Suppressor macrophage (primary cell): ENCODE measurements at regions not wholly inside any gene's neighbourhood (a gene's known extent, or its start where the extent isn't known, plus 50 kb on each side); places are given as distances from the start of the nearest gene placed in this dataset.

Experiments used
- DNase-seq, 4 experiments: peaks; one replicate each; pipeline ENCODE4 v3.0.0-alpha.2; 2020 to 2022

DNA sequence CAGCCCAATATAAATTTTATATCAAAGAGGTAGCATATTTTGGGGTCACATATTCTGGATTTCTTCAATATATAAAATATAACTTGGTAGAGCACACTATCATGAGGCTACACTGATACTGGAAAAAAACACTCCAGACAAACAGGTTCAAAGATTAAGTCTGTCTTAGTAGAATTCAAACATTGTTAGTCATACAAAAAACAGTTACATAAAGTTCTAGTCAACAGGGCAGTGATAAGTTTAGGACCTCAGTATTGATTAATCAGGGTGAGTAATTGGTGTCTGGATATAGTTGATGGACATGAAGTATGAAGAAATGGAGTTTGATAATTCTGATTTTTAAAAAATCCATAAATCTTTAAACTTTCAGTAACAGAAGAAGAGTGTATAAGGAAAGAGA, 1291.3 kb downstream of the FSTL5 start:
- no peak for DNase-seq

DNA sequence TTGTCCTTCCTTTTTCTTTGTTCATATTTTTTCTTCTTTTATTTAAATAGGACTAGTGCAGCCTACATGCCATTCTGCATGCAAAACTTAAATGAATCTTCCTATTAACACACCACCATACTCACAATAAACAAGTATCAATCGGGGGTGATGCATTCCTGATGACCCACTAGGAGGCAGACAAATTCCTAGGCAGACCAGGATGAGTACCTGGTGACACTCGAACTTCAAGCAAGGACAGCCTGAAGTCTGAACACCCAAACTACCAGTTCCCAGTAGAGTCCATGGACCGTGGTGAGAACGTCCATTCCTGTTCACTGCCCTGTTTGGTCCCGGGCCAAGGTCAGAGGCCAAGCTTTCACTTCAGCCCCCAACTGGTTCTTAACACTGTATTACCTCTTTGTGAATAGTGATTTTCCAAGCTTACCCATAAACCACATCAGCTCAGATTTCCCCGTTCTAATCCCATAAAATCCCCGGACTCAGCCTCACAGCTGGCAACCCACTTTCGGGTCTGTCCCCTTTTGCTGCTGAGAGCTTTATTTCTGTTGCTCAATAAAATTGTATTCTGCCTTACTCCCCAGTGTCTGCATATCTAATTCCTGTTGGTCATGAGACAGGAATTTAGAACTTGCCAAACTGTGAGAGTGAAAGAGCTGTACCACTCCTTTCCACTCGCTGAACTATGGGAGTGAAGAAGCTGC, 1286.6 kb downstream of the FSTL5 start:
- DNase-seq = no peak

DNA sequence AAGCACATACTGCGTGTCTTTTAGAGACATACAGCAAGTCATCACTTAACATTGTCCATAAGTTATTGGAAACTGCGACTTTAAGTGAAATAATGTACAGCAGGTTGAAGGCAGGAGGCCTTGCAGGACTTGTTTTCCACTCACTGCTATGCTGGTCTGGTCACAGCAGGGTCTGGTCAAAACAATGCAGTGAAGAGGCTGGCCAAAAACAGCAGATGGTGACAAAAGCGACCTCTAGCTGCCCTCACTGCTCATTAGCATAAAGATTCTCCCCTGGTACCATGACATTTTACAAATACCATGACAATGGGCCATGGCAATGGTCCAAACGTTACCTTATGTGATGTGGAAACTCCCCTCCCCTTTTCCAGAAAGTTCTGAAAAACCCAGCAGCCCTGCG, 1283.6 kb downstream of the FSTL5 start:
- DNase-seq = no peak

DNA sequence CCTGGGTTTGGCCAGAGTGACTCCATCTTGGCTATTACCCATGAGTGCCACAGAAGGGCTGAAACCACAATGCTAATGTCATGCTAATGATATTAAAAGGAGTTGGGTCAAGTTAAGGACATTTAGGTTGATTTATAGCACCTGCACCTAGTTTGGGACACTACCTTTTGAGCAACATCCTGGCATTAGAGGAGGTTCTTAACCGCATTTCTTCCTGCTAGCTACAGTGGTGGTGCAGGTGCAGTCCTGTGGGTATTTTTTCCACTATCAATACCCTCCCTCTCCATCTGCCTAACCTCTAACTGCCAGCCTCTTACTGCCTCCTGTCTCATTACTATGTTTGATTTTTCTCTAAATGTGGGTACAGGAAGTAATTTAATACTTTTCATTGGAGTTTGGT, 1276.1 kb downstream of the FSTL5 start:
- DNase-seq = no peak

DNA sequence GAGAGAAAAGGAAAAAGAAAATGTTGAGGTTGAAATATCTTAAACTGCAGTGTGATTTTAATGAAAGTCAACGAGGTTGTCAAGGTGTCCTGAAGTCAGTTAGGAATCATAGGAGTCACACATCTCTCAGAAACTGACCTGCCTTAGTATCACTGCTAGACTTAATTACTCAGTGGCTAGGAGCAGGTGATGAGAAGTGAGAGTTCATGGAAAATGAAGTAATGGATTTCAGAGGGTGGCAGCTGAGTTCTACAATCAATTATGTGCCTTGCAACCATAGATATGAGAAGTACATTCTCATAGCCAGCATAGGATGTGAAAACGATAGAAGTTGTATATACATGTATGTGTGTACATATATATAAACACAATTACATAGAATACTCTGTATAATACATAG, 1269.7 kb downstream of the FSTL5 start:
- DNase-seq = no peak

DNA sequence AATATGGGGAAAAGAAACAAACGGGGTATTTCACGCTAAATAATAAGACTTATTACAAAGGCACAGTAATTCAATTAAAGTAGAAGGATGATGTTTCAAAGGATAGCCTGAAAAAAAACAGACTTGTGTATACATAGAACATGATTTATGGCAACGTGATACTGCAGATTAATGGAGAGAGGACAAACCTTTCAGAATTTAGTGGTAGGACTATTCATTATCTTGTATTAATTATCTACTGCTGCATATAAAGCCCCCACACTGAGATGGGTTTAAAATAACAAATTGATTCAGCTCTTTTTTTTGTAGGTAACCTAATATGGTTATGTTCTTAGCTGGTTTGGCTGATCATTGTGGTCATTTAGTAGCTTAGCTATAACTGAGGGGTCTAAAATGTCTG, 1269.0 kb downstream of the FSTL5 start:
- DNase-seq = no peak

DNA sequence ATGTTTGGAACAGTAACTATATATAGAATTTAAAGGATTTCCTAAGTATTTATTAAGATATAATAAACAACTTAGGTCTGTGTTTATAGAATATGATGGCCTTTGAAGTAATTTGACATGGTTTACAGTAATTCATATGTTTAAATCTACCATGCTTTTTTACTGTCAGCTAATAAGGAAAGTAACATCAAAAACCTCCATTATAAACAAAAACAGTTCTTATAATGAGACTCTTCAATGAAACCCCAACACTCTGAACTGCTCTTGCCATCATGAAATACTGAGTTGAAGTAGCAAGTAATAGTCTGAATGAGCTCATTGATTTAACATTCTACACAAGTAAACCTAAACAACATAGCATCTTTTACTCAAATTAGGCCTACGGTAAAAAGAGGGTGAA, 1236.5 kb downstream of the FSTL5 start:
- no peak for DNase-seq

DNA sequence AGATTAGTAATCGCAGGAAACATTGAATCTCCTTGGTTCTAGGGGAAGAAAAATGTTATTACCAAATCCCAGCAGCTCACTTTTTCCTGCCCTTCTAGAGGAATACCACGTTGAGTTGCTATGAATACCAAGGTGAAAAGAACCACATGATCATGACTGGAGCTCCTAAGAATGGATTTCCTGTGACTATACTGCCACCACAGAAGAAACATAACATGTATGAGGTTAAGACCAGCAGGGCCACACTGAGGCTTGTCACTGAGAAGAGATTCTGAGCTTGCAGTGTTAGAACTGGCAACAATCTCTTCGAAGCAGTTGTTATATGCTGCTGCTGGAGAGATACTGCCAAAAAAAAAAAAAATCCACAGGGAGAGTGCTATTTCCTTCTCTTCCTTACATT, 1235.3 kb downstream of the FSTL5 start:
- DNase-seq = no peak

DNA sequence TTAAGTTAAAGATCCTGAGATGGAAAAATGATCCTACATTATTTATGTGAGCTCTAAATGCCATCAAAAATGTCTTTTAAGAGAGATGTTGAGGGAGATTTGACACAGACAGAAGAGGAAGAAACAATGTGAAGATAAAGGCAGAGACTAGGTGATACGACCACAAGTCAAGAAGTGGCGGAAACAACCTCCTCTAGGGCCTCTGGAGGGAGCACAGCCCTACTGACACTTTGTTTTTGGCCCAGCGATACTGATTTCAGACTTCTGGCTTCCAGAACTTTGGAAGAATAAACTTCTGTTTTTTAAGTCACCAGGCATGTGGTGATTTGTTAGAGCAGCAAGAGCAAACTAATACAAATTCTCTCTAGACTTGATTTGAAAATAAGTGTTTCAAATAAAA, 1216.1 kb downstream of the FSTL5 start:
- no peak for DNase-seq

DNA sequence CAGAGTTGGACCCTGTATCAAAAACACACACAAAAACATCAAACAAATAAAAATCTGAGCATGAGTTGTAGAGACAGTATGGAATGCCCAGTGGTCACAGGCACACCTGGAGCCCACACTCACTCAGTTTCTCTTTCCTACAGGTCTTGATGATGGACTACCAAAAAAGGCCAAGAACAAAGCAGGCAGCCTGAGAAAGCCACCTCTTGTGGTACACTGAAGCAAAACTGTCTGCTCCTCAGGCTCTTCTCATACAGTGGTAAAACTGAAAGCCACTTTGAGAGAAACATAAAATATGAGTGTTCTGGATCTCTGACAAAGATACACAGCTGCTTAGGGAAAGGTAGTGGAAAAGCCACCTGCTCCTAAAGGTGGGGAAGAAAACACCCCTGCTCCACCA, 1206.9 kb downstream of the FSTL5 start:
- DNase-seq = no peak

DNA sequence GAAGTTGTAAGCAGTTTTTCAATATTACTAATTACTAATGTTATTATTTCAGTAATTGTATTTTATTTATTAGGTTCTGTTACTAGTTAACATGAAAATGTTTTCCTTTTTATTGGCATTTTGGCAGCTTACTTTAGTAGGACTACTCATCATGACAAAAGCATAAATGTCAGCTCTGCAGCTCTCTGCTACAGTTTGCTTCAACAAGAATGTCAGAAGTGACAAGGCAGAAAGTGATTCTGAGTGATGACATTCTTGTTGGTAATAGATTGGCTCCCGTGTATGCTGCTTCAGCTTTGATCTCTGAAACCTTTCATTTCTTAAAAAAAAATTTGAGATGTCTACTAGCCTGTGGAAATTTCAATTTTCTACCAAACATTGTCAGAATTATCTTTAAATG, 1193.9 kb downstream of the FSTL5 start:
- DNase-seq = no peak

DNA sequence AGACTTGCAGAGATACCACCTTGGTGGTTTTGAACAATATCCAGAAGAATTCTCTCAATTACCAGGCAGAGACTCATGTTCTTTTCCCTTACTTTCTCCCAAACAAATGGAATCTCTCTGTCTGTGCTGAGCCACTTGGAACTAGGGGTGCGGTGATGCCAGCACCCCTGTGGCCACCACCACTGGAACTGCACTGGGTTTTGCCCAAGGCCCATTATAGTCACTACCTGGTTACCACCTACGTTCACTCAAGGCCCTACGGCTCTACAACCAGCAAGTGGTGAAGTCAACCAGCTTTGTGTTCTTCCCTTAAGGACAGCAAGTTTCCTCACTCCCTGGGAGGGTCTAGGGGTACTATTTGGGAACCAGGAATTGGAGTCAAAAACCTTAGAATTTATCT, 1183.7 kb downstream of the FSTL5 start:
- no peak for DNase-seq

DNA sequence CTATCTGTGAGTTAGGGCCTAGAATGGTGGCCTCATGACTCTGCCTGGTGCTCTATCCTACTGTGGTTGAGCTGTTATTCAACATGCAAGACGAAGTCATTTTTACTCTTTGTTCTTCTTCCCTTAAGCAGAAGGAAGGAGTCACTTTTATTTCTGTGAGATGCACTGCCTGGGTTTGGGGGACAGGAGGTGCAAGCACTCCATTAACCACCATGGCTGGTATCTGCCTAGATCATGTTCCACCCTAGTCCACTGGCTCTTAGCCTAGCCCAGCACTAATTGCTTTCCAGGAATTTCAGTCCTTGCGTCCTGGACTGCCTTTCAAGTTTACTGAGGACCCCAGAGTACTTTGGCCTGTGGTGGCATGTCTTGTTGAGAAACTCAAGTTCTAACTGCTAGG, 1182.7 kb downstream of the FSTL5 start:
- DNase-seq = no peak

DNA sequence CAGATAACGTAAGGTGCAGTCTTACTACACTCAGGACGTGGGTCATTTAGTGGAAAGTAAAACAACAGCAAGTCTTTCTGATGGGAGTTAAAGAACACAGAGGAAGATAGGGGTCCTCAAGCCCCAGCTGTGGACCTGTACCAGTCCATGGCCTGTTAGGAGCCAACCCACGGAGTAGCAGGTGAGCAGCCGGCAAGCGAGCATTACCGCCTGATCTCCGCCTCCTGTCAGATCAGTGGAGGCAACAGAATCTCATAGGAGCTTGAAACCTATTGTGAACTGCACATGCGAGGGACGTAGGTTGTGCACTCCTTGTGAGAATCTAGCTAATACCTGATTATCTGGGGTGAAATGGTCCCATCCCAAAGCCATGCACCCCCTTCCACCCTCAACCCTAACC, 1180.8 kb downstream of the FSTL5 start:
- DNase-seq = no peak

DNA sequence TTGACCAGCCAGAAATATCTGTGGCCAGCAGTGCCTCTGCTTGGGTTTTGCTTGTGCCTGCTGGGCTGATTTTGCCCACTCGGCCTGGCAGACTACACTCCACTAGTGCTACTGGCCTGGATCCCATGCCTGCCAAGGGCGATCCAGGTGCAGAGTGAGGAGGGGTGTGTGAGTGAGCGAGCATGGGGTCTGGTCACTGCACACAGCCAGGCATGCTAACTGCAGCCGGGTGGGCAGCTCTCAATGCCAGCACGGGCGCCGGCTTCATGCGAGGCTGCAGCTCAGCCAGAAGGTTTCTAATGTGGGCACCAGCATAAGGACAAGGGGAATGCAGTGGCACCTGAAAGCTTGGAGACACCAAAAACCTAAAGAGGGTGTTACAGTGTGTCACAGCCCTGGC, 1161.4 kb downstream of the FSTL5 start:
- DNase-seq = no peak

DNA sequence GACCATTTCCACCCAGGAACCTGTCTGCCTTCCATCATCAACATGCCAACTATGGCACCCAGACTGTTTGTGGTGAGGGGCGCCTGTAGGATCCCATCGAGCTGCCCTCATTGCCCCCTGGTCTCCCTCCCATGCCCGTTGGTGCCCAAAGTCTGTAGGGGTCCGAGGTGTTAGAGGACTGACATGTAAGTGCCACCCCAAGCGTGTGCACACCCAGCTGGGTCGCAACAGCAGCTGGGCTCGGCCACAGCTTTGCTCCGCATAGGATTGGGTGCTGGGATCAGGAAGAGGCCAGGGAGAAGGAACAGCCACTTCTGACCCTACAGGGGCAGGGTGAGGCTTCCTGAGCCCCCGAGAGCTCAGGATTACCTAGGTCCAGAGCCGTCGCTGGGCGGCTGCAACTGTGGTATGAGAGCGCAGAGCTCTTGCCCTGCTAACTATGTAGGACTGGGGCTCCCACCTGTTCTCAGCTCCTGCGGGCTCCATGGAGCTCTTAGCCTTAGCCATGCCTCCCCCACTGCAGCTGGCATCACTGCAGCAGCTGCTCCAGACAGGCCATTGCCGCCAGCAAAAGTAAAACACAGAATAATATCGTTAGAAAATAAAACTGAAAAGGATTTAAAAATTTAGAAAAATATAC, 1160.3 kb downstream of the FSTL5 start:
- DNase-seq = no peak

DNA sequence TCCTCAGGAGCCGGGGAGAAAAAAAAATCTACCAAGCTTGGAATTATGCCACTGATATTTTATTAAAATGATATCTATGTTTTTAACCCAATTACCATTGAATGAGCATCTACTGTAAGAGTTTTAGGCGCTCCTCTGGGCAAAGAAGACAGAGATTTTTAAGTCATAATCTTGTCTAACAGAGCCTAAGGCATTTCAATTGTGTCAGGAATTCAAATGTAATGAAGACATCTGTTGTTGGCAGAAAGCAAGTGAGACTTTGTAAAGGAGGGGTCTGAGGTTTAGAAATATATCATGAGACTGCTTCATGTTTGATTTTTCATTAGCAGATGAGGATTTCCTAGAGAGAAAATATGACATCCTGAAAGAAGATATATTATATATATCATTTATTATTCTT, 1158.1 kb downstream of the FSTL5 start:
- no peak for DNase-seq

DNA sequence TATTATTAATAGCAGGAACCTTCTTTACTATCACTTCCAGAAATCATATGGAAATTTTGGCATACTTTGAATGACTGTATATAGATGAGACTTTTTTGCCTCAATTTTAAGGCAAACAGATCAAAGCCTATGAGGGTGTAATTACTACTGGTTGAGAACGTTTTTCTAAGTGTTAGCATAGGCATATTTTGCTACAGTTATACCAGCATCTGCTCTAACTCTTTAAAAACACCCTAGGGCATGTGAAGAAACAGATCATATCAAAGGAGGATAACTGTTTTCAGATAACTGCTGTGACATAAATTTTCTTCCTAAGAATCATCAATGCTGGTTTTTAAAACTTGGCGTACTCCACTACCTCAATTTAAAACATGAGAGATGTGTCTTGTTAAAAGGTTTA, 1155.3 kb downstream of the FSTL5 start:
- DNase-seq = no peak

DNA sequence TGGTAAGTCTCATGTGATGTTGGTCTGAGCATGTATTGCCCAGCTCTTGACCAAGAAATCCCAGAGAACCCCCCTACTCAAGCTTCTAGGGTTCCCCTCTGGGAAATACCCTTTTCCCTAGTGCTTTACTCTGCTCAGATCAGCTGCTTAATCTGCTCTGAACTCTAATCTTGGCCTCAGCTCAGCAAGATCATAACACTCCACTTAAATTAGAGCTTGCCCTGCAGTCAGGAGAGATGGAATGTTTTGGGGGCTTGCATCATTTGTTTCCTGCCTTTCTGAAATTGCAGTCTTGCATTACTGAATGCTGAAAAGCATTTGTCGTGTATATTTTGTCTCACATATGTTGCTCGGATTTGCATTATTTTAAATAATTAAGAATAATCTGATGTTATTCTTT, 1153.6 kb downstream of the FSTL5 start:
- DNase-seq = no peak
